ENCODE measurements at regions not wholly inside any gene's neighbourhood (a gene's known extent, or its start where the extent isn't known, plus 50 kb on each side); places are given as distances from the start of the nearest gene placed in this dataset.

DNA sequence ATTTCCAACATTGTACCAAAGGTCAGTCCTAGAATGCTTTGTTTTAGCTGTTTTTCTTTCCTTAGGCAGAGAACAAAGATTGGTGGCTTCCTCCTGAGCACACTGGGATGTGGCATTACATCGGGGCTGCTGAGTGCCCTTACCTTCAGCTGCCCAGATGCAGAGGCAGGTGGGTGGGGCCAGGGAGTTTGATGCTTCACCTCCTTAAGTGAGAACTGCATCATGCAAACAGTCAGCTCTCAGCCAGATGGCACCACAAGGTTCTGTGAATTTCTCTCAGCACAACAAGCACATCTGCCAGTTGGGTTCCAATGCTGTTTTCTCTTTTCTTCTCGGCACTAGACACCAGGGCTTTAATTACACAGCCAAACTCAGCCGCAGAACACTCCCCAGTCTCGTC, 87.4 kb upstream of the UBL3 start:
- TF ChIP-seq CTCF (conservative IDR thresholded peaks at IDR 0.05; ENCODE audit: low read depth, low read length), result no peak
- TF ChIP-seq EZH2 (IDR thresholded peaks at IDR 0.05; ENCODE audit: borderline replicate concordance, low read depth, low read length, poor library complexity, severe bottlenecking), result no peak
